K562 (cell line): ENCODE measurements at regions not wholly inside any gene's neighbourhood (a gene's known extent, or its start where the extent isn't known, plus 50 kb on each side); places are given as distances from the start of the nearest gene placed in this dataset.

Experiments
- CAMTA2 ChIP-seq: fragments of 250-450 bp; sonication (Bioruptor Pico); conservative IDR thresholded peaks from 2 replicates; pipeline ENCODE4 v1.5.1; 2022
- MAX ChIP-seq: sonication (generic); formaldehyde crosslinking; IDR thresholded peaks from 2 replicates; pipeline ENCODE4 v1.9.0; 2022; ENCODE audit warnings: mild to moderate bottlenecking, missing genetic modification reagents
- TCF3 ChIP-seq: sonication (generic); formaldehyde crosslinking; IDR thresholded peaks from 2 replicates; pipeline ENCODE4 v1.4.0; 2020; ENCODE audit warnings: mild to moderate bottlenecking, missing genetic modification reagents
- ZNF133 ChIP-seq: fragments of 250-450 bp; sonication (Bioruptor Pico); IDR thresholded peaks from 2 replicates; pipeline ENCODE4 v1.4.0; 2020; ENCODE audit warnings: mild to moderate bottlenecking

- TF ChIP-seq MAX, result no peak
- no peak for TF ChIP-seq TCF3 (CRISPR knock-in tag)
- TF ChIP-seq CAMTA2 (CRISPR knock-in tag), result no peak
- no peak for TF ChIP-seq ZNF133 (CRISPR knock-in tag)
Measured at GRCh38 chr3:102163039-102163817, 271.6 kb upstream of the ZPLD1 start.
